D721Med (cell line): ENCODE measurements at regions not wholly inside any gene's neighbourhood (a gene's known extent, or its start where the extent isn't known, plus 50 kb on each side); places are given as distances from the start of the nearest gene placed in this dataset.

ENCODE experiments used
- DNase-seq: peaks from one replicate; pipeline ENCODE4 v3.0.0; 2011; ENCODE audit warnings: low spot score; ENCODE audit not compliant: insufficient read length
- FAIRE-seq: peaks from 2 replicates; lab custom pipeline; 2011; peaks lifted over from hg19 to GRCh38; lab: Jason Lieb, UNC
- TF ChIP-seq, protein P1 (sequence below): IDR thresholded peaks from 2 replicates; pipeline ENCODE4 v1.5.1; 2012; ENCODE audit warnings: mild to moderate bottlenecking, control low read depth; ENCODE audit not compliant: insufficient read depth; ENCODE audit errors: missing control alignments

DNA sequence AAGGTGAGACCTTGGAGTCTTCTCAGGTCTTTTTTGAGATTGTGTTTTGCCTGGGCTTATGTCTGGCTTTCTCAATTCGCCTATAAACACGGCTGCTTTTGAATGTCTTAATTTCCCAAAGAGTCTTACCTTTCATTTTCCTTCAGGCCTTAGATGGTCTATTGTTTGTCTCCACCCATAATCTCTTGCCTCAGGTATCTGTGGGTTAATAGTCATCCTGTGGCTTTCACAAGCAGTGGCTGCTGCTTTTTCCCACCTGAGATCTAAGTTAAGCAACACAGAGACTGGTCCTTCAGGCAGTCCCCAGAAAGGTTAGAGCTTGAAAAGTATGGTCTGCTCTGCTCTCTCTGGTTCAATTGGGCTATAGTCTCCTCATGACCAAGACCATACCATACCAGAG is 275.3 kb downstream of the INSIG2 start:
- FAIRE-seq, result no peak
- TF ChIP-seq, protein P1, sequence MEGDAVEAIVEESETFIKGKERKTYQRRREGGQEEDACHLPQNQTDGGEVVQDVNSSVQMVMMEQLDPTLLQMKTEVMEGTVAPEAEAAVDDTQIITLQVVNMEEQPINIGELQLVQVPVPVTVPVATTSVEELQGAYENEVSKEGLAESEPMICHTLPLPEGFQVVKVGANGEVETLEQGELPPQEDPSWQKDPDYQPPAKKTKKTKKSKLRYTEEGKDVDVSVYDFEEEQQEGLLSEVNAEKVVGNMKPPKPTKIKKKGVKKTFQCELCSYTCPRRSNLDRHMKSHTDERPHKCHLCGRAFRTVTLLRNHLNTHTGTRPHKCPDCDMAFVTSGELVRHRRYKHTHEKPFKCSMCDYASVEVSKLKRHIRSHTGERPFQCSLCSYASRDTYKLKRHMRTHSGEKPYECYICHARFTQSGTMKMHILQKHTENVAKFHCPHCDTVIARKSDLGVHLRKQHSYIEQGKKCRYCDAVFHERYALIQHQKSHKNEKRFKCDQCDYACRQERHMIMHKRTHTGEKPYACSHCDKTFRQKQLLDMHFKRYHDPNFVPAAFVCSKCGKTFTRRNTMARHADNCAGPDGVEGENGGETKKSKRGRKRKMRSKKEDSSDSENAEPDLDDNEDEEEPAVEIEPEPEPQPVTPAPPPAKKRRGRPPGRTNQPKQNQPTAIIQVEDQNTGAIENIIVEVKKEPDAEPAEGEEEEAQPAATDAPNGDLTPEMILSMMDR, result no peak
- DNase-seq, result no peak

DNA sequence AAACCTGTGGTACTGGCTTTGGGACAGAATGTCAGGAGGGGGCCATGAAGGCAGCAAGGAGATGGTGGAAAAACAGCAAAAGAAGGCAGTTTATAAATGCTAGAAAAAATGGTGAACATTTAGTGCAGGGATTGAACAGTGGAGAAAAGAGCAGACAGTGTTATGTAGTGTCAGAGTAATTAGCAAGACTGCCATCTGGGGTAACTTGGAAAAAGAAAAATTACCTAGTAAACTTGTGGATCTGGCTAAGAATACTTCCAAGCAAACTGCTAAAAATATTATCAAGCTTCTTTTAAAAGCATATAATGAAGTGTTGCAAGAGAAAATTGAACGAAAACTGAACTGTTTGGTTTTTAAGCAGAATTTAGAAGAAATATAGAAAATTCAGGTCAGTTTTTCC is 267.8 kb downstream of the INSIG2 start:
- TF ChIP-seq, protein P1, result no peak
- DNase-seq (no peak), FAIRE-seq (no peak)

DNA sequence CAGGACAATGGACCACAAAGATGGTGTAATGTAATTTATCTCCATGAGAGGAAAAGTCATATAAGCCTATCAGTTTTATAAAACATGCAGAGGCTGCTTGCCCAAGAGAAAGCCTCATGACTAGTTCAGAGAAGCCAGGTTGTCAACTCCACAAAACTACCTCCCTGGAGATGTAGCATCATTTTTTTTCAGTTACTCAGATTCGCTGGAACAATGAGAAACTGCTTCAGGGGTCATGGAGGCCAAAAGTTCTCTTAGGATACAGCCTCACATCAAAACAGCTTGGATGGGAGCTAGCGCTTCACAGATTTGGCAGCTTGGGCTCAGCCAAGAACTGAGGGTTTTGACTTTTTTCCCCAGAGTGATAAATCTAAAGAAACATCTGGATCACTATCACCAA is 263.5 kb downstream of the INSIG2 start:
- DNase-seq (no peak), FAIRE-seq (no peak)
- TF ChIP-seq, protein P1, result no peak

DNA sequence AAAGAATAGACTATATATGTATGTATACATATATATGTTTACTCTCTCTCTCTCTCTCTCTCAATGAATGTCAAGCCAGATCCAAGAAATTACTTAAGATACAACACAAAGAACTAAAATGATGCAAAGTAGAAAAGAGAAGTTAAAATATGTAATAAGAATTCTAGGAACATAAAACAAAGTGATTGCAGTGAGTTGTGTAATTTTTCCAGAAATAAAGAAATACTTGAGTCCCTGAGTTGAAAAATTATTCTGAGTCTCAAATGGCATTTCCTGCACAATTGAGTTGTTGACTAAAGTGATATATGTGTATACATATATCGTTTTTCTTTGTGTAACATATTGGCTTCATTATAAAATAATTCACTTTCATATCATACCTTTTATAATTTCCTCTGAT is 262.4 kb downstream of the INSIG2 start:
- FAIRE-seq, result no peak
- no peak for DNase-seq
- TF ChIP-seq, protein P1, result no peak

DNA sequence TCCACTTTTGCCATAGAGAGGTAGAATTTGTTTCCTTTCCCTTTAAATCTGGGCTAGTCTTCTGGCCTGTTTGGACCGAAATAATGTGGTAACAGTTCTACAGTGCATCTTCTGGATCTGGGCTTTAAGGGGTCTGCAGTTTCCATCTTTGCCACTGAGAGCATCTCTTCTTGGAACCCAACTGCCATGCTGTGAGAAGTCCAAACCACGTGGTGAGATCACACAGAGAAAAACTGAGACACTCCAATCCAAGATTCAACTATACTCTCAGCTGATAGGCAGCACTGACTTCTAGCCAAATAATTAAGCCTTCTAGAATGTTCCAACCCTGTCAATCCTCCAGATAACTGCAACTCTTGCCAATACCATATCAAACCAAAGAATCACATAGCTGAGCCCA is 261.1 kb downstream of the INSIG2 start:
- DNase-seq, result no peak
- FAIRE-seq, result no peak
- TF ChIP-seq, protein P1, result no peak

DNA sequence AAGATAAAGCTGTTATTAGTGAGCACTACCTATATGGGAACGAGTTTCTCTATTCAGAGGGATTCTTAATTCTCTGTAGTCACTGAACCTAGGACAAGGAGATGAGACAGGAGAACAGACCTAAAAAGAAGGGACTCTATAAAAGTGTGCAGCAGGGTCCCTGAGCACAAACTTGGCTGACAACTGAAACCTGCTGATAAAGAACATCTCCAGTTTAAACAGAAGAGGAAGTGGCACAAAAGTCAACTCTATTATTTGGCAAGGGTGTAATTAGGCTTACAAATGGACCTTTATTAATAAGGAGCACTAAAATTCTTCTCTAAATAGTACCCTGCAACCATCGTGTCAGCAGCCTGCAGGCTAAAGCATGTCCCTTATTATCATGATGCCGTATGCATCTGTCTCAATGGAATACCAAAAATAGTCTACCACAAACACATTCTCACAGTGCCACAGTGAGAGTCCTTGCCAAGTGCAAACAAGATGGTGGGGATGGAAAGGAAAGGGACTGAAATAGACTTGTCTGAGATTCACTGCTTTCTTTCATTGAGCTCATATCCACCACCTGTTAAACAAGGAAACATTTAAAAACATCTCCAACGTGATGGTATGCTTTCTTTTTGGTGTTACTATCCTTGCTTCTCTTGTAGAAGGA is 260.2 kb downstream of the INSIG2 start:
- no peak for FAIRE-seq
- TF ChIP-seq, protein P1, result no peak

DNA sequence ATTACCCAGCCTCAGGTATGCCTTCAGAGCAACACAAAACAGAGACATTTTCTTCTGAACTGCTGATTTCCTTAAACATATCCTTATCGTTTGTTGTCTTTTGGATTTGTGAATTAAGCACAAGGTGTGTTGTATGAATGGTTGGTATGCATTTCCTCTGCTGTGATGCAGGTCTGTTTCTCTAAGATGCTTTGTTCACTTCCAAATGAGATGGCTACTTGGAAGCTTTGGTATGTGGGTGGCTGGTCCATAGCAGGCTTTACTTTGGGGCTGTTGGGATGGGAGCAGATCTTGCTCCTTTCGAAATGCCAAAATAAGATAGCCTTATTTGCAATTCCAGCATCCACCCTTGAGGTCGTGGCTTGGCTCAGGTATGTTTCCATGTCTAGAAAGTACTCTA is 257.2 kb downstream of the INSIG2 start:
- TF ChIP-seq, protein P1, result no peak
- FAIRE-seq (no peak), DNase-seq (no peak)

More for the DNA sequence above, 260.2 kb downstream of the INSIG2 start:
- no peak for DNase-seq
